GM23338 (cell line): ENCODE measurements at regions not wholly inside any gene's neighbourhood (a gene's known extent, or its start where the extent isn't known, plus 50 kb on each side); places are given as distances from the start of the nearest gene placed in this dataset.

Source experiments
- ATAC-seq: fragments of 200-7000 bp; cut with Tn5 transposase; 3 replicates; pipeline ENCODE4 v1.9.1; 2020
- DNase-seq: peaks from one replicate; pipeline ENCODE4 v3.0.0-alpha.2; 2015; ENCODE audit warnings: low spot score
- H2AFZ ChIP-seq: fragments of 200-600 bp; sonication (generic); 2 replicates; pipeline ENCODE4 v1.8.0; 2016; ENCODE audit warnings: antibody characterized with exemption, mild to moderate bottlenecking, moderate library complexity
- H3F3A ChIP-seq: fragments of 200-600 bp; sonication (generic); replicated peaks from 2 replicates; pipeline ENCODE4 v1.8.0; 2017; ENCODE audit warnings: antibody characterized with exemption, mixed run types, low read depth
- H3K27ac ChIP-seq: fragments of 200-600 bp; sonication (generic); 2 replicates; pipeline ENCODE4 v1.6.1; 2016; ENCODE audit warnings: low read depth
- H3K27me3 ChIP-seq: fragments of 200-600 bp; sonication (generic); 2 replicates; pipeline ENCODE4 v1.8.0; 2016; ENCODE audit warnings: mild to moderate bottlenecking, mixed run types, moderate library complexity; ENCODE audit not compliant: insufficient read depth
- H3K36me3 ChIP-seq: fragments of 200-600 bp; sonication (generic); 2 replicates; pipeline ENCODE4 v1.8.0; 2016; ENCODE audit warnings: mild to moderate bottlenecking; ENCODE audit not compliant: insufficient read depth
- H3K4me1 ChIP-seq: fragments of 200-600 bp; sonication (generic); 2 replicates; pipeline ENCODE4 v1.8.0; 2016; ENCODE audit warnings: mild to moderate bottlenecking, moderate library complexity; ENCODE audit not compliant: insufficient read depth
- H3K4me2 ChIP-seq: fragments of 200-600 bp; sonication (generic); 2 replicates; pipeline ENCODE4 v1.7.1; 2017; ENCODE audit warnings: mixed run types
- H3K4me3 ChIP-seq: fragments of 200-600 bp; sonication (generic); 2 replicates; pipeline ENCODE4 v1.6.1; 2016; ENCODE audit warnings: mixed run types
- H3K79me2 ChIP-seq: fragments of 200-600 bp; sonication (generic); replicated peaks from 2 replicates; pipeline ENCODE4 v1.8.0; 2017; ENCODE audit warnings: mild to moderate bottlenecking; ENCODE audit not compliant: insufficient read depth
- H3K9me2 ChIP-seq: fragments of 200-600 bp; sonication (generic); 2 replicates; pipeline ENCODE4 v1.8.0; 2017; ENCODE audit not compliant: insufficient read depth
- H4K20me1 ChIP-seq: fragments of 200-600 bp; sonication (generic); replicated peaks from 2 replicates; pipeline ENCODE4 v1.8.0; 2017; ENCODE audit warnings: mild to moderate bottlenecking; ENCODE audit not compliant: insufficient read depth
- H3K27ac Mint-ChIP-seq: 2 replicates; pipeline ENCODE4 v1.8.0; 2020; ENCODE audit warnings: inconsistent platforms, mild to moderate bottlenecking, moderate library complexity, mixed read lengths
- H3K27me3 Mint-ChIP-seq: 3 replicates; pipeline ENCODE4 v1.8.0; 2022; ENCODE audit warnings: low read depth, mild to moderate bottlenecking, moderate library complexity, mixed read lengths, inconsistent platforms; ENCODE audit not compliant: insufficient read depth, poor library complexity
- H3K36me3 Mint-ChIP-seq: 3 replicates; pipeline ENCODE4 v1.8.0; 2021; ENCODE audit warnings: low read depth, mild to moderate bottlenecking, inconsistent platforms, moderate library complexity, mixed read lengths
- H3K4me1 Mint-ChIP-seq: 3 replicates; pipeline ENCODE4 v1.8.0; 2020; ENCODE audit warnings: mild to moderate bottlenecking, inconsistent platforms, mixed read lengths
- H3K4me3 Mint-ChIP-seq: 3 replicates; pipeline ENCODE4 v1.8.0; 2021; ENCODE audit warnings: moderate library complexity, mild to moderate bottlenecking, inconsistent platforms, mixed read lengths
- H3K9me3 Mint-ChIP-seq: 3 replicates; pipeline ENCODE4 v1.8.0; 2020; ENCODE audit warnings: moderate library complexity, mild to moderate bottlenecking, inconsistent platforms, mixed read lengths
- CREB1 ChIP-seq: fragments of 250-450 bp; sonication (Bioruptor Pico); IDR thresholded peaks from 2 replicates; pipeline ENCODE4 v1.5.0; 2020; ENCODE audit warnings: low read depth, mild to moderate bottlenecking, moderate library complexity
- JUNB ChIP-seq: IDR thresholded peaks from one replicate; pipeline ENCODE4 v1.6.1; 2016; ENCODE audit warnings: antibody characterized with exemption; ENCODE audit not compliant: unreplicated experiment
- NANOG ChIP-seq: IDR thresholded peaks from 2 replicates; pipeline ENCODE4 v1.6.1; 2016; ENCODE audit warnings: antibody characterized with exemption, borderline replicate concordance
- POLR2AphosphoS5 ChIP-seq: IDR thresholded peaks from 2 replicates; pipeline ENCODE4 v1.6.1; 2016; ENCODE audit warnings: antibody characterized with exemption, low read depth
- STAT1 ChIP-seq: IDR thresholded peaks from one replicate; pipeline ENCODE4 v1.6.1; 2016; ENCODE audit warnings: antibody characterized with exemption; ENCODE audit not compliant: unreplicated experiment
- ZNF114 ChIP-seq: fragments of 250-450 bp; sonication (Bioruptor Pico); IDR thresholded peaks from 2 replicates; pipeline ENCODE4 v1.5.0; 2020; ENCODE audit warnings: mild to moderate bottlenecking, moderate library complexity
- ZNF331 ChIP-seq: fragments of 250-450 bp; sonication (Bioruptor Pico); IDR thresholded peaks from 2 replicates; pipeline ENCODE4 v1.5.0; 2020; ENCODE audit warnings: low read depth, mild to moderate bottlenecking, moderate library complexity
- TF ChIP-seq, protein P1 (sequence below): IDR thresholded peaks from one replicate; pipeline ENCODE4 v1.6.1; 2018; ENCODE audit warnings: antibody characterized with exemption; ENCODE audit not compliant: unreplicated experiment
- TF ChIP-seq, protein P2 (sequence below): IDR thresholded peaks from 2 replicates; pipeline ENCODE4 v1.6.1; 2016; ENCODE audit warnings: antibody characterized with exemption
- TF ChIP-seq, protein P3 (sequence below), 2 experiments: fragments of 200-600 bp in 1 of 2; sonication (generic) in 1 of 2; conservative IDR thresholded peaks; 2 replicates each; pipeline versions ENCODE4 v1.5.1 to v1.6.1; 2016 to 2017; ENCODE audit warnings: antibody characterized with exemption in 2 of 2, low read depth in 2 of 2, mild to moderate bottlenecking in 2 of 2, moderate library complexity in 1 of 2
- TF ChIP-seq, protein P4 (sequence below): fragments of 250-450 bp; sonication (Bioruptor Pico); IDR thresholded peaks from 2 replicates; pipeline ENCODE4 v1.5.0; 2020; ENCODE audit warnings: mild to moderate bottlenecking, moderate library complexity

DNA sequence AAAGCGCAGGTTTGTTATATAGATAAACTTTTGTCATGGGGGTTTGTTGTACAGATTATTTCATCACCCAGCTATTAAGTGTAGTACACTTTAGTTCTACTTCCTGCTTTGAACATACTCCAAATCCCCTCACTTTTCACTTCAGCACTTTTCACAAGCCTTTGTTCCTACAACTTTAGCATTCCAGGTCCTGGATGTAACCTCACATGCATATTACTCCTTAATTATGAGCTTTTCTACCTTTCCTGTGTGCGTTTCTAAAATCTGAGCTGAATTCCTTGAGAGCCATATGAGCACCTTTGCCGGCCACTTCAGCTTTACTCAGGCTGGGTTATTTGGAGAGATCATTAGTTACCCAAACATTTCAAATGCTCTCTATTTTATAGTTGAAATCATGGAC is 179.2 kb upstream of the TNFAIP3 start (continued):
- TF ChIP-seq, protein P1, sequence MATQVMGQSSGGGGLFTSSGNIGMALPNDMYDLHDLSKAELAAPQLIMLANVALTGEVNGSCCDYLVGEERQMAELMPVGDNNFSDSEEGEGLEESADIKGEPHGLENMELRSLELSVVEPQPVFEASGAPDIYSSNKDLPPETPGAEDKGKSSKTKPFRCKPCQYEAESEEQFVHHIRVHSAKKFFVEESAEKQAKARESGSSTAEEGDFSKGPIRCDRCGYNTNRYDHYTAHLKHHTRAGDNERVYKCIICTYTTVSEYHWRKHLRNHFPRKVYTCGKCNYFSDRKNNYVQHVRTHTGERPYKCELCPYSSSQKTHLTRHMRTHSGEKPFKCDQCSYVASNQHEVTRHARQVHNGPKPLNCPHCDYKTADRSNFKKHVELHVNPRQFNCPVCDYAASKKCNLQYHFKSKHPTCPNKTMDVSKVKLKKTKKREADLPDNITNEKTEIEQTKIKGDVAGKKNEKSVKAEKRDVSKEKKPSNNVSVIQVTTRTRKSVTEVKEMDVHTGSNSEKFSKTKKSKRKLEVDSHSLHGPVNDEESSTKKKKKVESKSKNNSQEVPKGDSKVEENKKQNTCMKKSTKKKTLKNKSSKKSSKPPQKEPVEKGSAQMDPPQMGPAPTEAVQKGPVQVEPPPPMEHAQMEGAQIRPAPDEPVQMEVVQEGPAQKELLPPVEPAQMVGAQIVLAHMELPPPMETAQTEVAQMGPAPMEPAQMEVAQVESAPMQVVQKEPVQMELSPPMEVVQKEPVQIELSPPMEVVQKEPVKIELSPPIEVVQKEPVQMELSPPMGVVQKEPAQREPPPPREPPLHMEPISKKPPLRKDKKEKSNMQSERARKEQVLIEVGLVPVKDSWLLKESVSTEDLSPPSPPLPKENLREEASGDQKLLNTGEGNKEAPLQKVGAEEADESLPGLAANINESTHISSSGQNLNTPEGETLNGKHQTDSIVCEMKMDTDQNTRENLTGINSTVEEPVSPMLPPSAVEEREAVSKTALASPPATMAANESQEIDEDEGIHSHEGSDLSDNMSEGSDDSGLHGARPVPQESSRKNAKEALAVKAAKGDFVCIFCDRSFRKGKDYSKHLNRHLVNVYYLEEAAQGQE: no peak
- TF ChIP-seq, protein P2, sequence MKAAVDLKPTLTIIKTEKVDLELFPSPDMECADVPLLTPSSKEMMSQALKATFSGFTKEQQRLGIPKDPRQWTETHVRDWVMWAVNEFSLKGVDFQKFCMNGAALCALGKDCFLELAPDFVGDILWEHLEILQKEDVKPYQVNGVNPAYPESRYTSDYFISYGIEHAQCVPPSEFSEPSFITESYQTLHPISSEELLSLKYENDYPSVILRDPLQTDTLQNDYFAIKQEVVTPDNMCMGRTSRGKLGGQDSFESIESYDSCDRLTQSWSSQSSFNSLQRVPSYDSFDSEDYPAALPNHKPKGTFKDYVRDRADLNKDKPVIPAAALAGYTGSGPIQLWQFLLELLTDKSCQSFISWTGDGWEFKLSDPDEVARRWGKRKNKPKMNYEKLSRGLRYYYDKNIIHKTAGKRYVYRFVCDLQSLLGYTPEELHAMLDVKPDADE: no peak
- TF ChIP-seq JUNB (no peak), ZNF331 (CRISPR knock-in tag) (no peak), STAT1 (no peak), CREB1 (CRISPR knock-in tag) (no peak), ZNF114 (CRISPR knock-in tag) (no peak), NANOG (no peak)
- TF ChIP-seq, protein P3, sequence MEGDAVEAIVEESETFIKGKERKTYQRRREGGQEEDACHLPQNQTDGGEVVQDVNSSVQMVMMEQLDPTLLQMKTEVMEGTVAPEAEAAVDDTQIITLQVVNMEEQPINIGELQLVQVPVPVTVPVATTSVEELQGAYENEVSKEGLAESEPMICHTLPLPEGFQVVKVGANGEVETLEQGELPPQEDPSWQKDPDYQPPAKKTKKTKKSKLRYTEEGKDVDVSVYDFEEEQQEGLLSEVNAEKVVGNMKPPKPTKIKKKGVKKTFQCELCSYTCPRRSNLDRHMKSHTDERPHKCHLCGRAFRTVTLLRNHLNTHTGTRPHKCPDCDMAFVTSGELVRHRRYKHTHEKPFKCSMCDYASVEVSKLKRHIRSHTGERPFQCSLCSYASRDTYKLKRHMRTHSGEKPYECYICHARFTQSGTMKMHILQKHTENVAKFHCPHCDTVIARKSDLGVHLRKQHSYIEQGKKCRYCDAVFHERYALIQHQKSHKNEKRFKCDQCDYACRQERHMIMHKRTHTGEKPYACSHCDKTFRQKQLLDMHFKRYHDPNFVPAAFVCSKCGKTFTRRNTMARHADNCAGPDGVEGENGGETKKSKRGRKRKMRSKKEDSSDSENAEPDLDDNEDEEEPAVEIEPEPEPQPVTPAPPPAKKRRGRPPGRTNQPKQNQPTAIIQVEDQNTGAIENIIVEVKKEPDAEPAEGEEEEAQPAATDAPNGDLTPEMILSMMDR (conservative IDR thresholded peaks at IDR 0.05; ENCODE audit: low read depth in 2 of 2): no peak

DNA sequence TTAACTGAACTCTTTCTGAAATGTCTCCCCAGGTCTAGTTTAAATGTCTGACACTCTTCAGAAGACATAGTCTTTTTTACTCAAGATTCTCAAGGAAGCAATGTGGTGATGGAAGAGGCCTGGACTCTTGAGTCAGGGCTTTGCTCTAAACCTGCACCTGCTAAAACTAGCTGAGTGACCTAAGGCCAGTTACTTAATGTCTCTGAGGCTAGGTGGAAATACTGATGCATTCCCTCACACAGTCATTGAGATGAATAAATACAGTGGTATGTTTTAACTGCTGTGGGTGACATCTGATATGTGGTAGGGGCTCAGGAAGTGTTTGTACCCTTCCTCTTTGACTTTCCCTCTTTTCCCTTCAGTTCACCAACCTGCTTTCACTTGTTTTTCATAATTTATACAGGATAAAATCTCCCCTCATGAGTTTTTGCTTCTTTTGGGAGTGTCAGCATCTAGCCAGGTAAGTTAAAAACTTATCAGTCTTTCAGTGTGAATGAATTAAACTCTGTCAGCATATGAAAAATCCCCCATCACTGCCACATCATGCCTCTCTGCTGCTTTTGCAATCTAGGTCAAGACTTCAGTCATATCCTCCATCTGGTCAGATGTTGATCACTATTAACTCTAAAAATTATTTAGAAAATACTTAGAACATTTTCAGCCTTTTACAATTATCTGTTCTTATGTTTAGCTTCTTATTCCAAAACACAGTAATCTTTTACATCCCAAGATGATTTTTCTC is 178.7 kb upstream of the TNFAIP3 start:
- H3K36me3 Mint-ChIP-seq: no peaks in the 10 kb centered on the region

More for the DNA sequence above, 178.7 kb upstream of the TNFAIP3 start:
- no peaks in the 10 kb centered on the region for H3K9me3 Mint-ChIP-seq
- no peak overlapping the region for H3K4me2 ChIP-seq
- 0 out of 2 replicates have a peak, but pooled peaks cover 8% of the 10 kb centered on the region for H3K9me2 ChIP-seq
- no peaks in the 10 kb centered on the region for H3K4me1 Mint-ChIP-seq
- no peaks in the 10 kb centered on the region for H3K4me1 ChIP-seq
- H3F3A ChIP-seq: no peaks in the 10 kb centered on the region
- H3K79me2 ChIP-seq: no peaks in the 10 kb centered on the region
- no peak overlapping the region for H3K27ac Mint-ChIP-seq
- no peaks in the 10 kb centered on the region for H3K27me3 ChIP-seq
- ATAC-seq: no peak
- H3K4me3 Mint-ChIP-seq: no peak overlapping the region
- no peak overlapping the region for H3K27ac ChIP-seq
- no peak overlapping the region for H2AFZ ChIP-seq
- no peak for DNase-seq
- no peak overlapping the region for H3K4me3 ChIP-seq
- peaks cover 3% of the 10 kb centered on the region for H3K27me3 Mint-ChIP-seq
- no peaks in the 10 kb centered on the region for H3K36me3 ChIP-seq
- TF ChIP-seq, protein P2: no peak
- TF ChIP-seq POLR2AphosphoS5: no peak
- TF ChIP-seq, protein P4, sequence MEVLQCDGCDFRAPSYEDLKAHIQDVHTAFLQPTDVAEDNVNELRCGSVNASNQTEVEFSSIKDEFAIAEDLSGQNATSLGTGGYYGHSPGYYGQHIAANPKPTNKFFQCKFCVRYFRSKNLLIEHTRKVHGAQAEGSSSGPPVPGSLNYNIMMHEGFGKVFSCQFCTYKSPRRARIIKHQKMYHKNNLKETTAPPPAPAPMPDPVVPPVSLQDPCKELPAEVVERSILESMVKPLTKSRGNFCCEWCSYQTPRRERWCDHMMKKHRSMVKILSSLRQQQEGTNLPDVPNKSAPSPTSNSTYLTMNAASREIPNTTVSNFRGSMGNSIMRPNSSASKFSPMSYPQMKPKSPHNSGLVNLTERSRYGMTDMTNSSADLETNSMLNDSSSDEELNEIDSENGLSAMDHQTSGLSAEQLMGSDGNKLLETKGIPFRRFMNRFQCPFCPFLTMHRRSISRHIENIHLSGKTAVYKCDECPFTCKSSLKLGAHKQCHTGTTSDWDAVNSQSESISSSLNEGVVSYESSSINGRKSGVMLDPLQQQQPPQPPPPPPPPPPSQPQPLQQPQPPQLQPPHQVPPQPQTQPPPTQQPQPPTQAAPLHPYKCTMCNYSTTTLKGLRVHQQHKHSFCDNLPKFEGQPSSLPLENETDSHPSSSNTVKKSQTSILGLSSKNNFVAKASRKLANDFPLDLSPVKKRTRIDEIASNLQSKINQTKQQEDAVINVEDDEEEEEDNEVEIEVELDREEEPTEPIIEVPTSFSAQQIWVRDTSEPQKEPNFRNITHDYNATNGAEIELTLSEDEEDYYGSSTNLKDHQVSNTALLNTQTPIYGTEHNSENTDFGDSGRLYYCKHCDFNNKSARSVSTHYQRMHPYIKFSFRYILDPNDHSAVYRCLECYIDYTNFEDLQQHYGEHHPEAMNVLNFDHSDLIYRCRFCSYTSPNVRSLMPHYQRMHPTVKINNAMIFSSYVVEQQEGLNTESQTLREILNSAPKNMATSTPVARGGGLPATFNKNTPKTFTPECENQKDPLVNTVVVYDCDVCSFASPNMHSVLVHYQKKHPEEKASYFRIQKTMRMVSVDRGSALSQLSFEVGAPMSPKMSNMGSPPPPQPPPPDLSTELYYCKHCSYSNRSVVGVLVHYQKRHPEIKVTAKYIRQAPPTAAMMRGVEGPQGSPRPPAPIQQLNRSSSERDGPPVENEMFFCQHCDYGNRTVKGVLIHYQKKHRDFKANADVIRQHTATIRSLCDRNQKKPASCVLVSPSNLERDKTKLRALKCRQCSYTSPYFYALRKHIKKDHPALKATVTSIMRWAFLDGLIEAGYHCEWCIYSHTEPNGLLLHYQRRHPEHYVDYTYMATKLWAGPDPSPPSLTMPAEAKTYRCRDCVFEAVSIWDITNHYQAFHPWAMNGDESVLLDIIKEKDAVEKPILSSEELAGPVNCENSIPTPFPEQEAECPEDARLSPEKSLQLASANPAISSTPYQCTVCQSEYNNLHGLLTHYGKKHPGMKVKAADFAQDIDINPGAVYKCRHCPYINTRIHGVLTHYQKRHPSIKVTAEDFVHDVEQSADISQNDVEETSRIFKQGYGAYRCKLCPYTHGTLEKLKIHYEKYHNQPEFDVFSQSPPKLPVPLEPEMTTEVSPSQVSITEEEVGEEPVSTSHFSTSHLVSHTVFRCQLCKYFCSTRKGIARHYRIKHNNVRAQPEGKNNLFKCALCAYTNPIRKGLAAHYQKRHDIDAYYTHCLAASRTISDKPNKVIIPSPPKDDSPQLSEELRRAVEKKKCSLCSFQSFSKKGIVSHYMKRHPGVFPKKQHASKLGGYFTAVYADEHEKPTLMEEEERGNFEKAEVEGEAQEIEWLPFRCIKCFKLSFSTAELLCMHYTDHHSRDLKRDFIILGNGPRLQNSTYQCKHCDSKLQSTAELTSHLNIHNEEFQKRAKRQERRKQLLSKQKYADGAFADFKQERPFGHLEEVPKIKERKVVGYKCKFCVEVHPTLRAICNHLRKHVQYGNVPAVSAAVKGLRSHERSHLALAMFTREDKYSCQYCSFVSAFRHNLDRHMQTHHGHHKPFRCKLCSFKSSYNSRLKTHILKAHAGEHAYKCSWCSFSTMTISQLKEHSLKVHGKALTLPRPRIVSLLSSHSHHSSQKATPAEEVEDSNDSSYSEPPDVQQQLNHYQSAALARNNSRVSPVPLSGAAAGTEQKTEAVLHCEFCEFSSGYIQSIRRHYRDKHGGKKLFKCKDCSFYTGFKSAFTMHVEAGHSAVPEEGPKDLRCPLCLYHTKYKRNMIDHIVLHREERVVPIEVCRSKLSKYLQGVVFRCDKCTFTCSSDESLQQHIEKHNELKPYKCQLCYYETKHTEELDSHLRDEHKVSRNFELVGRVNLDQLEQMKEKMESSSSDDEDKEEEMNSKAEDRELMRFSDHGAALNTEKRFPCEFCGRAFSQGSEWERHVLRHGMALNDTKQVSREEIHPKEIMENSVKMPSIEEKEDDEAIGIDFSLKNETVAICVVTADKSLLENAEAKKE: no peak
- H4K20me1 ChIP-seq: no peaks in the 10 kb centered on the region
